ENCODE measurements at regions not wholly inside any gene's neighbourhood (a gene's known extent, or its start where the extent isn't known, plus 50 kb on each side); places are given as distances from the start of the nearest gene placed in this dataset.

GRCh38 chr15:52844823-52845222 is 54.7 kb upstream of the ONECUT1 start:
- H3K27ac ChIP-seq (ENCODE audit: extremely low read depth, low read depth, low read length), result no peak overlapping the region
- no peaks in the 10 kb centered on the region for H3K9me3 ChIP-seq (replicated peaks; ENCODE audit: control insufficient read depth, insufficient read depth, low read depth, low read length)
- in situ Hi-C loops (cut with MboI) (no loop called here), intact Hi-C loops (cut with micrococcal nuclease) (no loop called here)
- no peaks in the 10 kb centered on the region for H3K4me1 ChIP-seq (replicated peaks in 1 of 2; ENCODE audit: control insufficient read depth in 2 of 2, insufficient read depth in 2 of 2, low read length in 2 of 2)
- 8% methylated on average over 5 of the region's 5 CpGs for WGBS (ENCODE audit: insufficient coverage, low coverage, missing lambda C conversion rate)
- ATAC-seq, result no peak
- POLR2A ChIA-PET, result no interaction called here
- H4K20me1 ChIP-seq (replicated peaks; ENCODE audit: control insufficient read depth, insufficient read depth, low read length), result no peaks in the 10 kb centered on the region
- H3K4me2 ChIP-seq (ENCODE audit: insufficient read depth, low read length), result no peak overlapping the region
- no peak overlapping the region for H2AFZ ChIP-seq (ENCODE audit: low read depth, low read length)
- H3K9ac ChIP-seq (ENCODE audit: insufficient read depth in 1 of 2, low read depth in 2 of 2, low read length in 2 of 2), result no peak overlapping the region
- CTCF ChIA-PET (ENCODE audit: low intra/inter-chr PET ratio), result no interaction called here
- no peak for FAIRE-seq
- no peaks in the 10 kb centered on the region for H3K27me3 ChIP-seq (ENCODE audit: control insufficient read depth in 2 of 2, insufficient read depth in 2 of 2, low read length in 2 of 2)
- H3K79me2 ChIP-seq (ENCODE audit: control insufficient read depth, insufficient read depth, low read length), result no peaks in the 10 kb centered on the region
- TF ChIP-seq CBFA2T3 (IDR thresholded peaks at IDR 0.05) (no peak), VEZF1 (CRISPR knock-in tag; IDR thresholded peaks at IDR 0.05) (no peak), NUFIP1 (IDR thresholded peaks at IDR 0.05; ENCODE audit: partially characterized antibody) (no peak), ZNF551 (CRISPR knock-in tag; IDR thresholded peaks at IDR 0.05) (no peak), BRD4 (IDR thresholded peaks at IDR 0.05) (no peak), SMAD3 (CRISPR knock-in tag; conservative IDR thresholded peaks at IDR 0.05) (no peak), TEAD4 (IDR thresholded peaks at IDR 0.05; ENCODE audit: low read length) (no peak), TEAD4 (CRISPR knock-in tag; IDR thresholded peaks at IDR 0.05; ENCODE audit: borderline replicate concordance) (no peak), ZNF274 (IDR thresholded peaks at IDR 0.05; ENCODE audit: borderline replicate concordance, low read depth, low read length) (no peak), KLF13 (tag; IDR thresholded peaks at IDR 0.05; ENCODE audit: borderline replicate concordance, low read depth) (no peak), KDM2B (CRISPR knock-in tag; IDR thresholded peaks at IDR 0.05) (no peak), ZNF146 (CRISPR knock-in tag; IDR thresholded peaks at IDR 0.05; ENCODE audit: unreplicated experiment) (no peak), RFX5 (IDR thresholded peaks at IDR 0.05; ENCODE audit: low read depth, low read length) (no peak), TFAP4 (CRISPR knock-in tag; IDR thresholded peaks at IDR 0.05; ENCODE audit: borderline replicate concordance) (no peak), PRPF4 (IDR thresholded peaks at IDR 0.05; ENCODE audit: insufficient read depth, low read depth, low read length, poor library complexity, severe bottlenecking) (no peak), ZNF644 (tag; IDR thresholded peaks at IDR 0.05; ENCODE audit: low read depth) (no peak)
- no TSS peak for BruUV-seq (replicated peaks)
- H3K36me3 ChIP-seq (ENCODE audit: control insufficient read depth, insufficient read depth, low read length), result no peaks in the 10 kb centered on the region
- DNase-seq (ENCODE audit: extremely low read depth in 1 of 4, low spot score in 3 of 4), result no peak
- no peak overlapping the region for H3K4me3 ChIP-seq
- H3K9me1 ChIP-seq (ENCODE audit: control insufficient read depth, insufficient read depth, low read length), result no peaks in the 10 kb centered on the region
